Duodenal mucosa (tissue), 2 donors: ENCODE measurements at regions not wholly inside any gene's neighbourhood (a gene's known extent, or its start where the extent isn't known, plus 50 kb on each side); places are given as distances from the start of the nearest gene placed in this dataset.

Source experiments
- H3K27ac ChIP-seq: one replicate; pipeline ENCODE4 v1.7.0; 2013; ENCODE audit warnings: low read depth, low read length
- H3K27me3 ChIP-seq, 2 donors: one replicate each; pipeline ENCODE4 v1.7.0; 2013; ENCODE audit warnings: low read length in 2 of 2, control low read depth in 1 of 2; ENCODE audit not compliant: insufficient read depth in 2 of 2, control insufficient read depth in 1 of 2
- H3K36me3 ChIP-seq, 2 donors: one replicate each; pipeline ENCODE4 v1.7.0; 2013; ENCODE audit warnings: low read length in 2 of 2, control low read depth in 1 of 2; ENCODE audit not compliant: insufficient read depth in 2 of 2, control insufficient read depth in 1 of 2
- H3K4me1 ChIP-seq, 2 donors: one replicate each; pipeline ENCODE4 v1.7.0; 2013; ENCODE audit warnings: low read length in 2 of 2, control low read depth in 1 of 2; ENCODE audit not compliant: insufficient read depth in 2 of 2, control insufficient read depth in 1 of 2
- H3K4me3 ChIP-seq, 2 donors: one replicate each; pipeline ENCODE4 v1.7.0; 2013; ENCODE audit warnings: low read length in 2 of 2, low read depth in 1 of 2
- H3K9ac ChIP-seq, 2 donors: one replicate each; pipeline ENCODE4 v1.7.0; 2013; ENCODE audit warnings: low read length in 2 of 2, low read depth in 1 of 2
- H3K9me3 ChIP-seq, 2 donors: one replicate each; pipeline ENCODE4 v1.7.0; 2013; ENCODE audit warnings: low read length in 2 of 2, control low read depth in 1 of 2; ENCODE audit not compliant: control insufficient read depth in 1 of 2

DNA sequence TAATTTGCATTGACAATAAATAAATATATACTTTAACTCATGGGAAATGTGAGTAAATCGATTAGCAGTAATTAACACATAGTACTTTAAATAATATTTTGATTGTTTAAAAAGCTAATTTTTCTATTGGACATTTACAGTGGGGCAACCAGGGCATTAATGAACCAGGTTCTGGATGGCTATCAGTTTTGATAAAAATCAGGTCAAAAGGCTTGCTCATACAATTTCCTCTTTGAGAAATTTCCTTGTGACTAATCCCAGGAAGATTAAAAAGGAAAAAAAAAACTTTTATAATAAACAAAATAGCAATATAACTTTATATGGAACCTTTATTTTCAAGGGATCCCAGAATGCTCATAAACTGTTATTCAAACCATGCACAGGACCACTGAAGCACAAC lies 497.2 kb upstream of the ZEB2 start:
- Histone ChIP-seq H3K4me1 (no peaks in the 10 kb centered on the region), H3K9ac (no peak overlapping the region), H3K4me3 (no peak overlapping the region), H3K27me3 (no peaks in the 10 kb centered on the region), H3K36me3 (no peaks in the 10 kb centered on the region), H3K9me3 (no peaks in the 10 kb centered on the region), H3K27ac (no peak overlapping the region)

DNA sequence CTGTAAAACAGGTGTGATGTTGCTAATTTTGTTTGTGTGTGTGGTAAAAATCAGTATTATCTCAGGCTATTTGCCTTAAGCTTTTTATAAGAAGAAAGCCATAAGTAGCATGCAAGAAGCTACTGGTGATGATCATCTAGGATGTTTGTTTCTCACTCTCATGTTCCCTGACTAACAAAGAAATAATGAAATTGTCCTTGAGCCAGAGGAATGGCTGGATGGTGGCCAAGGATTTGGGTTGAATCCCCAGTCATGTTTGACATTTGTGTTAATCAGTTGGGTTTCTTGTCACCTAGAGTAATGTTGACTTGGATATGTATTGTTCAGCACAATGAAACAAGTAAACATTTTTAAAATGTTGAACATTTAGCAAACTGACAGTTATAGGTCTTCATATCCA lies 496.8 kb upstream of the ZEB2 start:
- Histone ChIP-seq H3K4me1 (no peaks in the 10 kb centered on the region), H3K4me3 (no peak overlapping the region), H3K9ac (no peak overlapping the region), H3K27me3 (no peaks in the 10 kb centered on the region), H3K36me3 (no peaks in the 10 kb centered on the region), H3K27ac (no peak overlapping the region), H3K9me3 (no peaks in the 10 kb centered on the region)

DNA sequence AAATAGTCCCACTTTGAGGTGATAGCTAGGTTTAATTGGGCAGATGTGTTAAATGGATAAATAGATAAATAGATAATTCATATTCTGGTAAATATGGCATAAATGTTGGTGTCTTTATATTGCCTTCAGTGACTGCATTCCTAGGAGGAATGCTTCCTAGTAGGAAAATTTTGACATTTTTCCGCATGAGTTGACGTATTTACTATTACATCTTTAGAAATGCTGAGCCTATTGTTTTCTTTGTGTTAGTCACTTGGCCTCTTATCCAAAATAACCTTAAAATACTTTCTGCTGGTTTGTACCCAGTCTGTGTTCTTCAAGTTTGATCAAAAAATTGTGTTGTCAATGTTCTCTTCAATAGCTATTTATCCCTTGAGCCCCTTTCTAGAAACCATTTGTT lies 495.6 kb upstream of the ZEB2 start:
- Histone ChIP-seq H3K9ac (no peak overlapping the region), H3K4me1 (no peaks in the 10 kb centered on the region), H3K27me3 (no peaks in the 10 kb centered on the region), H3K4me3 (no peak overlapping the region), H3K9me3 (no peaks in the 10 kb centered on the region), H3K27ac (no peak overlapping the region), H3K36me3 (no peaks in the 10 kb centered on the region)

DNA sequence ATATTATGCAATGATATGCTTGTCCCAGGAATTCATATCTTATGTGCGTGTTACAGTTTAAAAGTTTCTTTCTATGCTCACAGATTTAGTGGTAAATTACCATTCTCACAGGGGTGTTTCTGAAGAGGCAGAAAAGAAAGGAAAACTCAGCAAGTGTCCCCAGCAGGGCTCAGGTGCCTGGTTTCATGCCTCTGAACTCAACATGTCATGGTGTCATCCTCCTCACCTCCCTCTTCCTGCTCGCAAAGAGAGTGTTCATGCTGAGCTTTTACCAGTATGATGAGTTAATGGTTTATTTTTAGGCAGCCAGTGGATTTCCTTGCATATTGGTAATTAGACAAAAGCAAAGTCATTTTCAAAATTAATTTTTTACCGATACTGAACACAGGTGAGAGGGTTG lies 492.9 kb upstream of the ZEB2 start:
- Histone ChIP-seq H3K9me3 (no peaks in the 10 kb centered on the region), H3K27ac (no peak overlapping the region), H3K9ac (no peak overlapping the region), H3K27me3 (no peaks in the 10 kb centered on the region), H3K4me3 (no peak overlapping the region), H3K36me3 (no peaks in the 10 kb centered on the region), H3K4me1 (no peaks in the 10 kb centered on the region)

DNA sequence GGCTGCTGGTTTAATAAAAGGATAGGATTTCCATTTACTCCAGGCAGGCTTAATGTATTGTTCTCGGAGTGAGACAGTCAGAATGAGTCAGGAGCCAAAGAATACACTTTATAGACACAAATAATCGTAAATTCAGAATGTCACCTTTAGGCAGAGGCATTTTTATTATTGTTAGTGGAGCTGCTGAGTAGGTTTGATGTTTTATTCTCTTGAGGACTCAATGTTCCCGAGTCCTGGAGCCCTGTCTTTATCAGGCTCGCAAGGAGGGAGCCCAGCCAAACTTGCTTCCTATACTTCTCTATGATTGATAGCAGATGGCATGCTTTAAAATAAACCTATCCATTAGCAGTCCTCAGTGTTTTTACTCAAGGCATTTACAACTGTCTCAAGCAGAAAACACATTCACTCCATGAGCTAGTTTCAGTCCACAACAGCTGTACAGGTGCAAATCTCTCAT lies 492.3 kb upstream of the ZEB2 start:
- no peak overlapping the region for H3K27ac ChIP-seq

DNA sequence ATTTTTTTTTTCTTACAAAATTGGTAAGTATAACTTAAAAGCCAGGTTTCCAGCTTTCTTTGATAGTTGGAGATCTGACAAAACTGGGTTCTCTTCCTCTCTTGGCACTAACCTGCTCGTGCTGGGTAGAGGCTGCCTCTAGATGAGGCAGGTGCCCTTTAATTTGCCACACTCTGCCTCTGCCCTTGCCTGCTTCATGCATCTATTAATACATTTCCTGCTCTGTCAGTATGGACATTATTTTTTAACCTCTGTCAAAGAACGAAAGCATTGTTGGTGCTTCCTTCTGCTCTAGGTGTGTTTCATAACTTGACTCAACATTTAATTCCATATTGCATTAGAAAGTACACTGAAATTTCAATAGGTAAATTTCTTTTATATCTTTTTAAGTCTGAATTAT lies 490.7 kb upstream of the ZEB2 start:
- Histone ChIP-seq H3K4me3 (no peak overlapping the region), H3K4me1 (no peaks in the 10 kb centered on the region), H3K27me3 (no peaks in the 10 kb centered on the region), H3K27ac (no peak overlapping the region), H3K9ac (no peak overlapping the region), H3K9me3 (no peaks in the 10 kb centered on the region), H3K36me3 (no peaks in the 10 kb centered on the region)

More for the DNA sequence above, 492.3 kb upstream of the ZEB2 start:
- H3K9me3 ChIP-seq: no peaks in the 10 kb centered on the region
- H3K4me1 ChIP-seq: no peaks in the 10 kb centered on the region
- H3K27me3 ChIP-seq: no peaks in the 10 kb centered on the region
- no peak overlapping the region for H3K4me3 ChIP-seq
- no peaks in the 10 kb centered on the region for H3K36me3 ChIP-seq
- H3K9ac ChIP-seq: no peak overlapping the region

DNA sequence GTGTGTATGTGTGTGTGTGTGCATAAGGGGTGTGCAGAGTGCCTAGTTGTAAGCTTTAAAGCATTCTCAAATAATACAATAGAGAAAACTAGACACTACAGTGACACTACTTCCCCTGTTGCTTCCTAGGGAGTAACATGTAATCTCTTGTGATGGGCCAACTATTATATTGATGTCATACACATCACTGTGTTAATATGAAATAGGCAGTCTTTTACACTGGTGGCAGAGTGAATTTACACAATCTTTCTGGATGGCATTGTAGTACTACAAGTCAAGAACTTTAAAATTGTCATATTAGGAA lies 488.0 kb upstream of the ZEB2 start:
- no peak overlapping the region for H3K27ac ChIP-seq
- H3K9me3 ChIP-seq: no peaks in the 10 kb centered on the region
- H3K4me3 ChIP-seq: no peak overlapping the region
- no peaks in the 10 kb centered on the region for H3K27me3 ChIP-seq
- H3K4me1 ChIP-seq: no peaks in the 10 kb centered on the region
- H3K9ac ChIP-seq: no peak overlapping the region
- no peaks in the 10 kb centered on the region for H3K36me3 ChIP-seq

DNA sequence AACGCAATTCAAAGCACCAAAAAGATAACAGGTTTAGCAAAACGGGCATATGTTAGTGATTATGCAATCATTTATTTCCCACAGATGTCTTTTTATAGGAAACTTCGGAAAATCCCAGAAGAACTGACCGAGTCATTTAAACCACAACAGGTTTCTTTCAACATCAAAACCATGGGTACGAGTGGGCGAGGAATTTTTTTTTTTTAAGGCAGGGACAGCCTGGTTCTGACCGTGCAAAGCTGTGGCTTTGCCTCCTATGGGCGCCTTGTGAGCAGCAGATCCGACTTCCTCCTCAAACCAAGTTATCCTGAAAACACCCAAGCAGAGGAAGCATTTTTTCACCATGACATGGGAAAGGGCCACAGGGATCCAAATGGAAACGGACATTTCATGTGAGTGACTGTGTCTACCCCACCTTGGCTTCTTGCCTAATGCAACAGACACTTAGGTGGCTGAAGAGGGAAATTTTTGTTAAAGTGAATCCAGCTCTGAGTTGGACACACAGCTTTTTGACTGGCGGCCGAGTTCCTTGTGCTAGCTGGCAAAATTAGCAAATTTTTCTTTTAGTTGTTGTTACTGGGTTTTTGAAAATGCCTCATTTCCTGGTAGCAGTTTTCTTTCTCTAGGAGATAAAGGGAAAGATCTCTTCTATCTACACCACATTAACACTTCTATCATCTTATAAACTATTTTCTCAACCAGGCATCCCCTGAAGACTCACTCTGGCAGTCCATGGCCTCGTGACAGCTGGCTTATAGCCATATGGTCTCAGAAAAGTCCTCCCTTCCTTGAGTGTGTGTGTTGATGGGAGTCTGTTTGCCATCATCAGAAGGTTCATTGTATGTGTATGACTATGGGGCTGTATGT lies 487.4 kb upstream of the ZEB2 start:
- Histone ChIP-seq H3K4me1 (no peaks in the 10 kb centered on the region), H3K27me3 (no peaks in the 10 kb centered on the region), H3K36me3 (no peaks in the 10 kb centered on the region), H3K9me3 (no peaks in the 10 kb centered on the region), H3K9ac (no peak overlapping the region), H3K4me3 (no peak overlapping the region), H3K27ac (no peak overlapping the region)

DNA sequence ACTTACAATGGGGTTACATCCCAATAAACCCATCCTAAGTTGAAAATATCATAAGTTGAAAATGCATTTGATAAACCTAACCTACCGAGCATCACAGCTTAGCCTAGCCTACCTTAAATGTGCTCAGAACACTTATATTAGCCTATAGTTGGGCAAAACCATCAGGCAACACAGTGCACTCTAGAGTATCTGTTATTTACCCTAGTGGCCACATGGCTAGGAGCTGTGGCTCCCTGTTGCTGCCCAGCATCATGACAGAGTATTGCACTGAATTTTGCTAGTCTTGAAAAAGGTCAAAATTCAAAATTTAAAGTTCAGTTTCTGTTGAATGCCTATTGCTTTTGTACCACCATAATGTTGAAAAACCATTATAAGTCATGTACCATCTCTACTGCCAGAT lies 482.7 kb upstream of the ZEB2 start:
- no peaks in the 10 kb centered on the region for H3K4me1 ChIP-seq
- H3K27ac ChIP-seq: no peak overlapping the region
- H3K9me3 ChIP-seq: no peaks in the 10 kb centered on the region
- no peaks in the 10 kb centered on the region for H3K36me3 ChIP-seq
- no peaks in the 10 kb centered on the region for H3K27me3 ChIP-seq
- H3K9ac ChIP-seq: no peak overlapping the region
- H3K4me3 ChIP-seq: no peak overlapping the region

DNA sequence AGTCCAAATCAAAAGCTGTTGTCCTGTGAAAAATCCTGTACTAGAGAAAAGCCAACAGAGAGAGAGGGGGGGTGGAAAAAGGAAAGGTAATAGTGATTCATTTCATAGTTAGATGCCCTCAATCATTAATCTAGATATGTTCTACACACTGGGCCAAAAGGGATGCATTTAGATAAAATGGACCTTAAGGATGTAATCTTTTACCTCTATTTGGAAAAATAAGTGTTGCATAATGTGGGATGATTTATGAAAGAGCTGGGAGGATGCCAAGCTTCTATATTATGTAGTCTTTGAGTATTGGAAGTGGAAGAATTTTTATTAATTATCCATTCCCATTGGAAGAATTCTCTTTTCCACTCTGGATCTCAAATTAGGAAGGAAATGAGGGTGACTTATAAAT lies 480.5 kb upstream of the ZEB2 start:
- Histone ChIP-seq H3K9me3 (no peaks in the 10 kb centered on the region), H3K9ac (no peak overlapping the region), H3K27me3 (no peaks in the 10 kb centered on the region), H3K27ac (no peak overlapping the region), H3K4me3 (no peak overlapping the region), H3K4me1 (no peaks in the 10 kb centered on the region), H3K36me3 (no peaks in the 10 kb centered on the region)
